ENCODE measurements at regions not wholly inside any gene's neighbourhood (a gene's known extent, or its start where the extent isn't known, plus 50 kb on each side); places are given as distances from the start of the nearest gene placed in this dataset.
"Not testable (repeated sequence)": the region's sequence is repeated elsewhere in the genome, so short reads cannot be mapped to it uniquely, and the experiment has no call there.

DNA sequence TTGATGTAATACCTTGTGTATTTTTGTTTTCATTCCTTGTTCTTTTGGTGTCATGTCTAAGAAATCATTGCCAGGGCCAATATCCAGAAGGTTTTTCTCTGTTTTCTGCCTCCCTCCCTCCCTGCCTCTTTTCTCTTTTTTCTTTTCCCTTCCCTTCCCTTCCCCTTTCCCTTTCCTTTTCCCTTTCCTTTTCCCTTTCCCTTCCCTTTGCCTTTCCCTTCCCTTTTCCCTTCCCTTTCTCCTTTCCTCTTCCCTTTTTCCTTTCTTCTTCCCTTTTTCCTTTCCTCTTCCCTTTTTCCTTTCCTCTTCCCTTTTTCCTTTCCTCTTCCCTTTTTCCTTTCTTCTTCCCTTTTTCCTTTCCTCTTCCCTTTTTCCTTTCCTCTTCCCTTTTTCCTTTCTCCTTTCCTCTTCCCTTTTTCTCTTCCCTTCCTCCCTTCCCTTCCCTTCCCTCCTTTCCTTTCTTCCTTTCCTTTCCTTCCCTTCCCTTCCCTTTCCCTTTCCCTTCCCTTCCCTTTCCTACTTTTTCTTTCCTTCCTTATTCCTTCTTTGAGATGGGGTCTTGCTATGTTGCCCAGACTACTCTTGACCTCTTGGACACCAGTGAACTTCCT lies 646.1 kb downstream of the RAPGEF2 start:
- DNase-seq = no peak

GRCh38 chr4:159757499-159757898 lies 654.6 kb downstream of the RAPGEF2 start:
- no peak for DNase-seq

DNA sequence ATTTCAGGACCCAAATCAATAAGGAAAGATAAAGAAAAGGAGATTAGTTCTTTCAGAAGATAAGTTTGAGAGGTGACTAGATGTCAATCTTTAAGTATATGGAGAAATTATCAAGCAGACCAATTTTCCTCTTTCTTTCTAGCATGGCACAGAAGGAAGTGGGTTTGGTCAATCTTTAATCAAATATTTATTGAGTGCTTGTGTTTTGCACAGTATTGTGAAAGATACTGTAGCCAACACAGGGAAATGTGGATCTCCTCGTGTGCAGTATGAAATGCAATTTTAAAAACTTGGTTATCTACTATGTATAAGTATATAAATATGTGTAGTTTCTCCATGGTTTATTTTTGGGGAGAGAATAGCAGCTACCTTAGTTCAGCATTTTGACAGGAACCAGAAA lies 655.2 kb downstream of the RAPGEF2 start:
- no peak for DNase-seq

GRCh38 chr4:159762672-159763071 lies 659.8 kb downstream of the RAPGEF2 start:
- DNase-seq = no peak

DNA sequence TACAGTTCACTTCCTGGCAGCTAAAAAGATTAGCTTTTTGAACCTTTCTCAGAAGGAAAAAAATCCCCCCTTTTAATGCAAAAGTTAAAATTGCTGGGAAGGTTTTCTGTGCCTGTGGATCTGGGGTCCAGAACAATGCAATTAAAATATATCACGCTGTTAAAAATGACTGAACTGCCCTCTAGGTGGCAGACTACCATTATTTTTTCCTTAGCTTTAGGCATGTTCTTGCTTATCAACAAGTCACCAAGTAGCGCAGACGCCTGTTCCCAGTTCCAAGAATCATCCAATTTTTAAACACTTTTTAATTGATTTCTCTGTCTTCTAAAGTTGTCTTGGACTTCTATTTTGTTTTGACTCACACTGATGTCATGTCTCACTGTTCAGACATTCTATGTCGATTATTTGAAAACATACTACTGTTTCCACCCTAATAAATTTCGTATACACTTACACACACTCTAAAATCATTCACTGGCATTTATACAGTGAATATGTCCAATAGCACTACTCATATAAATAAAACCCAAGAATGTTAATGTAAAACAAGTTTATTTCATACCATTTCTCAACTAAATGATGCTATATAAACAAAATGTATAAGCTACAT lies 661.6 kb downstream of the RAPGEF2 start:
- no peak for DNase-seq

DNA sequence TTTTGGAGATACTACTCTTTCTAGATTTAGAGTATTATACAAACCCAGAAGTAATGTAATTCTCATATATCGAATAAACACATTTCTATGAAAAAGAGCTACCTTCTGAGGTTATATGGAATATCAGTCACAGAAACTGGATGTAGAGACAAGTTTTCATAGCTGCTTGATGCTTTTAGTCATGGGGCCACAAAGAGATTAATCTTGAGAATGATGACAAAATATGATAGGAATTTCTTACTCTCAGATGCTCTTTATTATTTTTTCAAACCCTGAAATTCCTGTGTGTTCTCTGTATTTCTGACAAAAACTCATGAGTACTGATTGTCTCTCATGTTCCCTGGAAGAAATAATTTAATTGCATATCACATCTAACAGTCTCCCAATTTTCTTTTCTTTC lies 662.5 kb downstream of the RAPGEF2 start:
- DNase-seq = no peak

- no peak for DNase-seq
These were observed 663.4 kb downstream of the RAPGEF2 start for GRCh38 chr4:159766241-159766640.

DNA sequence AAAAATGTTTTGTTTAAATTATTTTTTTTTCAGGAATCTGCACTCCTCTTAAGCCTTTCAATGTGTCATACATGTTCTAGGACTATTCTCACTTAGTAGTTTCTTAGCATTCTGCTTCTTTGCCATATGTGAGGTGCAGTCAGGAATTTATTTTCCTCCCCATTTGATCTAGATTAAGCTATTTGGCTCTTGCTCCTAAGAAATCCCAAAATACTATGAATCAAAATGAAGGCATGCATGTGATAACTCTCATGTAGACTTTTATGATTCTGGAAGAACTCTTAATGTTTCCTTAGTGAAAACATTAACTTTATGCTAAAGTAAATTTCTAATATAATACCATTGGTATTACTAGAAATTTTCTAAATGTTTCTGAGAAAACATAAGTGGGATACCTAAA lies 664.5 kb downstream of the RAPGEF2 start:
- no peak for DNase-seq

GRCh38 chr4:159768016-159768415 lies 665.1 kb downstream of the RAPGEF2 start:
- no peak for DNase-seq

GRCh38 chr4:159770401-159770800 lies 667.5 kb downstream of the RAPGEF2 start:
- no peak for DNase-seq

GRCh38 chr4:159770969-159771368 lies 668.1 kb downstream of the RAPGEF2 start:
- DNase-seq = no peak

DNA sequence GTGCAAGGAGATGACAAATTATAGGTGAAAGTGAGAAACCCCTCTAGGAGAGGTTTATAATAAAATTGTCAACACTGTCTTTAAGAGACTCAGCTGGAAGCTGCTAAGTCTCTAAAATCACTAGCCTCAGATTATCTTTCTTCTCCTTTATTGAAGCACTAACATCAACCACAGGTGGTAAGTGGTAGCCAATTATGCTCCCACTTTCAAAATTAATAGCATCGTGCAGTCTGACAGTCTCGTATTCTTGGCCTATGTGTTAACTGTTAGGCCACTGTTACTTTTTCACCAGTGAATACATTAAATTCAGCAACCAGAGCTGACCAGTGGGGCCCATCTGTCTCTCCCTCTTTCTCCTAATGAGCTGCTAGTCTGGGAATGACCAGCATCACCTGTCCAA lies 674.1 kb downstream of the RAPGEF2 start:
- DNase-seq = no peak

GRCh38 chr4:159777689-159778088 lies 674.8 kb downstream of the RAPGEF2 start:
- no peak for DNase-seq

- DNase-seq = no peak
These were observed 675.4 kb downstream of the RAPGEF2 start for GRCh38 chr4:159778298-159778697.

- DNase-seq = no peak
These were observed 676.8 kb downstream of the RAPGEF2 start for GRCh38 chr4:159779716-159780115.

DNA sequence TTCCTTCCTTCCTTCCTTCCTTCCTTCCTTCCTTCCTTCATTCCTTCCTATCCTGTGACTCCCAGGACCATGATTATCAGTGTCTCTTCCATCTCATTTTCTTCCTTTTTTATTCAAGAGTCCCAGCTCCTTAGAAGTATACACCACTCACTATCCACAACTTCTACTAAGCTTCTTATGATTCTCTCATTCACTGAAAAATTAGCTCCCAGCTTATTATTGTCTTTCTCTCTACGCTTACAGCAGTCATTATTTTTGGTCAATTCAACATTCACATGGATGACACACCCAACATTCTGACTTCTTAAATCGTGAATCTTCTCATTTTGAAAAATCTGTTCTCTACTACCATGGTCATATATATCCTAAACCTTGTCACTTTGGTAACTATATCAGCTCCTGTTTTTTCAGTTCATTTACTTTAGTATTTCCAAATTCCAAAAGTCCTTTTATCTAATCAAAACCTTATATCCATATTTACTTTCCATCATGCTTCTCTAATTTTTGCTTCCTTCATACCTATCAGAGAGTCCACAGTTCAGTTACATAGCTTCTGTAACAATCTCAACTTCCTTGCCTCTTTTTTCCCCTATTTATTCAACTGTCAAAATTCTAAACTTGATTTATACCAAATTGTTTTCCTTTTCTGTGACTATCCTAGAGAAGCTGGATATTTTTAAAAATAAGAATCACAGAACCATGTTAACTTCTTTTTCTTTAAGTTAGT lies 677.5 kb downstream of the RAPGEF2 start:
- no peak for DNase-seq

DNA sequence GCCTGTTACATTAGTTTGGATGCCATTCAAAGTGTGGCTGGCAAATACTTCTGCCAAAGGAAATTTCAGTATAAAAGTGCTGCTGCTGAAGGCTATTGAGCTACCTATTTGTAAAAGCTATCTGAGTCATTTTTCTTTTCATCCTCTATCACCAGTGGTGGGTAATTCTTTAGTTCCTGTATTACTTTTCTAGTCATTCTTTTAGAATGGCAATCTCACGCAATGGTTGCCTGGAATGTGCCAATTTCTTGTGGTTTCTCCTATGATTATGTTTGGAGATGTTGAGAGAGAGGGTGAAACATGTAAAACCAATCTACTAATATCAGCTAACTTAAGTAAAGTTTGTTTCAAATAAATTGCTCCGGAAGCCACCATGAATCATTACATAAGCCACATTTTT lies 685.0 kb downstream of the RAPGEF2 start:
- no peak for DNase-seq

DNA sequence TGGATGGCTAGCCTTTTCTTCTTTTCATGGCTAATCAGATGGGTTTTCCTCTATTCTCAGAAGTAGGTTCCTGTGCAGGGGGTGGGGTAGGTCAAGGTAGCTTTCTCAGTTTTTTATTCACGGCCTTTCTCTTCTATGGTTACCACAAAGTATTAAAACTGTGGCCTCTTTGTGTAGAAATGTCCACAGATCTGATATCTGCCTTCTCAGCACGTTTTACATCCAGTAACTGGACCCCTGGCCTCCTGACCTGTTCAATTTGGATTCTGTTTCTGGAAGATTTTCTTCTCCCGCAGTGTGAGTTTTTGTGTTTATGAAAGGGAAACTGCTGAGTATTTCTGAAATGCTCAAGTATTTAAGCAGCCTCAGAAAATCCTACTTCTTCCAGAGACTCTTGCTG lies 688.5 kb downstream of the RAPGEF2 start:
- no peak for DNase-seq

- not testable (repeated sequence) for DNase-seq
These were observed 701.7 kb downstream of the RAPGEF2 start for GRCh38 chr4:159804592-159804991.

GRCh38 chr4:159823743-159824142 lies 720.9 kb downstream of the RAPGEF2 start:
- DNase-seq = no peak

DNA sequence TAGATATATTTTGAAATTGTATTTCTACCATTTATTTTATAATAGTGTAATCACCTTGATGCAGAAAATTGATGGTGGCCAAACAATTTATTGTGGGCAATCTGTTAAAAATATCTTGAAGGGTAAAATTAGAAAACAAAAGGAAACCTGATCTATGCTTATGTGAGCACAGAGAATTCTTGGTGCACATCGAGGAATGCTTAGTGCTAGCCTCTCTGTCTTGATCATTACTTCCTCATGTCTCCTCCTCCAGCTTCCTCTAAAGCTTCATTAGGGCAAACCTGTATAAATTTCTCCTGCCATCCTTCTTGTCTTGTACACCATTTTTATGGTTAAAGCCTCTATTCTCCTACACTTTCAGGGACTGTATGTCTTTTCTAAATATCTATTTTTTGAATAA lies 725.8 kb downstream of the RAPGEF2 start:
- DNase-seq = no peak

DNA sequence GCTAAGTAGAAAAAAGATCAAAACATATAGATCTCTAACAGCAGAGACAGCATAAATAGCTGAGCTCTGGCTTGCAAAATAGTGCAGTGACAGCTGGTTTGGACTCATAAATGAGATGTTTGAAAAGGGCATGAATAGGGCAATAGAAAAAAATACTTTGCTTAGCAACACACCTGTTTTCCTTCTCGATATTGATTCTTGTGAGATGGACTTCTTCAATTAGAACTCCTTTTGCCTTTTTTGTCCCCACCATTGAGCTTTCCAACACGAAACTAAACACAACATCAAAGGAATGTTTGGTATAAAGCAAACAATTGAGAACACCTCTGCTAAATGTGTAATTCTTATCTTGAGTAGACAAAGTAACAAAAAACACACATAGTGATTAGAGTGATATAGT lies 726.3 kb downstream of the RAPGEF2 start:
- DNase-seq = no peak

DNA sequence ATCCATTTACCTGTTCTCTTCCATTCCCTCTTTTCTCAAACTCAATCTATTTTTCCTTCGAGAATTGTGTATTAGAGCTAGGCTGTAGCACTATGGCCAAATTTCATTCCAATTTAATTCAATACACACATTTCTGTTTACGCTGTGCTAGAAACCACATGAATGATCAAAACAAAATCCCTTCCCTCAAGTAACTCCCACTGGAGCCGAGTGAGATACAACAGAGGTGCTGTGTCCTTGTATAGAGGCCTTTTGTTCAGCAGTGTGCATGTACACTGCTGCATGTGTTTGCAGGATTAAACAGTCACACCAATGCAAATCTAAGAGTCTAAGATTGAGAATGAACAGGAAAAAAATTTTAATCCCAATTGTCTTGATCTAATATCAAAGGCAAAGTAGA lies 734.2 kb downstream of the RAPGEF2 start:
- no peak for DNase-seq

GRCh38 chr4:159855731-159856130 lies 752.9 kb downstream of the RAPGEF2 start:
- DNase-seq = no peak

DNA sequence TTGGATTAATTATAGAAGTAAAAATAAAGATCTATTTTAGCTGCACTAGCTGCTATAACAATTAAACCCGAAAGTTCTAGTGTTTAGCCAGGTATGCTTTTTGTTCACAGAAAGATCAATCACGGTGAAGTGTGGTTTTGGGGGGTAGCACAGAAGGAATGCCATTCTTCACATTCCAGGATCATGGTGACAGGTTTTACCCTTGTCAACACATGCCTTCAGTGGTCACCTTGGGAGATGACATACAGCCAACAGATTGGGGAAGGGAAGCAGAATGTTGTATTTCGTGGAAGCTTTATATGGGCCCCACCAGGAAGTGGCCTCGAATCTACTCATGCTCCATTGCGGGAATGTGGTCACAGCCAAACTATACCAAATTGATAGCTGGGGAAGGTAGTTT lies 753.6 kb downstream of the RAPGEF2 start:
- DNase-seq = no peak

Measured in NCI-H526 treated with DMSO at 0.1 percent for 48 hours (cell line).